ENCODE measurements at regions not wholly inside any gene's neighbourhood (a gene's known extent, or its start where the extent isn't known, plus 50 kb on each side); places are given as distances from the start of the nearest gene placed in this dataset.

DNA sequence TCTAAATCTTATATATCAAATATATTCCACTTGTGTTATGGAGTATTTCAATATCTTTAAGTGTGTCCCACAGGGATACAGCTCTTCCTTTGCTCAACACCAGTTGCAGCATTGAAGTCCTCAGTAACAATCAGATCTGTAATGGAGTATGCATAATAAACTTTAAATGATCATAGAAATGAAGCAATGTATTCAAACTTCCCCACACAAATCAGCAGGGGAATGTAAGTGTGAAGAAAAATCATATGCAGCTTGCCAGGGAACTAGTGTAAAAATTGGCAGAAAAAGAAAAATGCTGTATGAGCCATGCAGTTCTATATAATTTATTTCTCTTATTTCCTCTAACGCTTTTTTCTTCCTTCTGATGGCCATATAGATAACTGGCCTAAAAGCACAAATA, 444.3 kb upstream of the VSTM2A start:
- TF ChIP-seq, protein P1, sequence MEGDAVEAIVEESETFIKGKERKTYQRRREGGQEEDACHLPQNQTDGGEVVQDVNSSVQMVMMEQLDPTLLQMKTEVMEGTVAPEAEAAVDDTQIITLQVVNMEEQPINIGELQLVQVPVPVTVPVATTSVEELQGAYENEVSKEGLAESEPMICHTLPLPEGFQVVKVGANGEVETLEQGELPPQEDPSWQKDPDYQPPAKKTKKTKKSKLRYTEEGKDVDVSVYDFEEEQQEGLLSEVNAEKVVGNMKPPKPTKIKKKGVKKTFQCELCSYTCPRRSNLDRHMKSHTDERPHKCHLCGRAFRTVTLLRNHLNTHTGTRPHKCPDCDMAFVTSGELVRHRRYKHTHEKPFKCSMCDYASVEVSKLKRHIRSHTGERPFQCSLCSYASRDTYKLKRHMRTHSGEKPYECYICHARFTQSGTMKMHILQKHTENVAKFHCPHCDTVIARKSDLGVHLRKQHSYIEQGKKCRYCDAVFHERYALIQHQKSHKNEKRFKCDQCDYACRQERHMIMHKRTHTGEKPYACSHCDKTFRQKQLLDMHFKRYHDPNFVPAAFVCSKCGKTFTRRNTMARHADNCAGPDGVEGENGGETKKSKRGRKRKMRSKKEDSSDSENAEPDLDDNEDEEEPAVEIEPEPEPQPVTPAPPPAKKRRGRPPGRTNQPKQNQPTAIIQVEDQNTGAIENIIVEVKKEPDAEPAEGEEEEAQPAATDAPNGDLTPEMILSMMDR (IDR thresholded peaks at IDR 0.05): no peak
- no peak for TF ChIP-seq POLR2A (IDR thresholded peaks at IDR 0.05)
